Upper lobe of left lung (tissue), 6 donors: ENCODE measurements at regions not wholly inside any gene's neighbourhood (a gene's known extent, or its start where the extent isn't known, plus 50 kb on each side); places are given as distances from the start of the nearest gene placed in this dataset.

Experiments used
- ATAC-seq, 2 donors: fragments of 200-7000 bp; cut with Tn5 transposase; one replicate each; pipeline ENCODE4 v1.9.1; 2022; ENCODE audit warnings: mild to moderate bottlenecking in 2 of 2, moderate library complexity in 2 of 2; ENCODE audit not compliant: low FRiP score in 2 of 2
- DNase-seq, 2 donors: peaks; one replicate each; pipeline ENCODE4 v3.0.0-alpha.2; 2019 to 2020
- H3K27ac ChIP-seq, 4 donors: fragments of 200-600 bp; sonication (generic); one replicate each; pipeline ENCODE4 v1.5.1; 2016 to 2019
- H3K27me3 ChIP-seq, 4 donors: fragments of 200-600 bp; sonication (generic); one replicate each; pipeline ENCODE4 v1.5.1; 2017 to 2019
- H3K36me3 ChIP-seq, 4 donors: fragments of 200-600 bp; sonication (generic); one replicate each; pipeline ENCODE4 v1.5.1; 2016 to 2019
- H3K4me1 ChIP-seq, 4 donors: fragments of 200-600 bp; sonication (generic); one replicate each; pipeline ENCODE4 v1.5.1; 2018 to 2019
- H3K4me3 ChIP-seq, 4 donors: fragments of 200-600 bp; sonication (generic); one replicate each; pipeline ENCODE4 v1.5.1; 2017 to 2019; ENCODE audit warnings: mild to moderate bottlenecking in 2 of 4, moderate library complexity in 1 of 4
- H3K9me3 ChIP-seq, 4 donors: fragments of 200-600 bp; sonication (generic); one replicate each; pipeline ENCODE4 v1.5.1; 2018 to 2019
- EP300 ChIP-seq, 4 donors: sonication (generic); formaldehyde crosslinking; IDR thresholded peaks; one replicate each; pipeline ENCODE4 v1.5.1; 2017; ENCODE audit warnings: antibody characterized with exemption in 4 of 4, control low read depth in 2 of 4
- POLR2A ChIP-seq, 4 donors: fragments of 450-650 bp; IDR thresholded peaks; one replicate each; pipeline ENCODE4 v1.5.1; 2016 to 2017; ENCODE audit warnings: antibody characterized with exemption in 4 of 4, mild to moderate bottlenecking in 2 of 4
- POLR2AphosphoS5 ChIP-seq, 2 donors: sonication (generic); formaldehyde crosslinking; IDR thresholded peaks; one replicate each; pipeline ENCODE4 v1.5.1; 2017; ENCODE audit warnings: antibody characterized with exemption in 2 of 2
- WGBS, 2 donors: methylation state at CpG; one replicate each; pipeline ENCODE4 v1.1.5; 2017 to 2018; 5-methylcytosine and 5-hydroxymethylcytosine counted together
- TF ChIP-seq, protein P1 (sequence below), 6 experiments: fragments of 450-650 bp in 4 of 6; fragments of 200-600 bp in 2 of 6; sonication (generic) in 2 of 6; IDR thresholded peaks; one replicate each; pipeline ENCODE4 v1.5.1; 2016 to 2019; ENCODE audit warnings: antibody characterized with exemption in 6 of 6
- donor health status: DM: no; HTN: no; CAD: no; lungs with moderate emphysema.
- donor health status: DM: no; HTN: yes; CAD: no; lungs with severe emphysema.

GRCh38 chr3:132174500-132174899 lies 139.7 kb upstream of the CPNE4 start:
- WGBS, 2 donors, result 61 to 75% methylated on average over 1 of the region's 1 CpG
- Histone ChIP-seq H3K27me3 (no peaks in the 10 kb centered on the region), H3K4me3 (no peak overlapping the region), H3K9me3 (no peaks in the 10 kb centered on the region), H3K36me3 (no peaks in the 10 kb centered on the region), H3K4me1 (no peaks in the 10 kb centered on the region), H3K27ac (no peak overlapping the region)
- ATAC-seq (peak in 1 of 2 donors; percentile 28), DNase-seq (no peak)
- TF ChIP-seq EP300 (IDR thresholded peaks at IDR 0.05) (no peak), POLR2A (IDR thresholded peaks at IDR 0.05) (no peak), POLR2AphosphoS5 (IDR thresholded peaks at IDR 0.05) (no peak)
- TF ChIP-seq, protein P1, sequence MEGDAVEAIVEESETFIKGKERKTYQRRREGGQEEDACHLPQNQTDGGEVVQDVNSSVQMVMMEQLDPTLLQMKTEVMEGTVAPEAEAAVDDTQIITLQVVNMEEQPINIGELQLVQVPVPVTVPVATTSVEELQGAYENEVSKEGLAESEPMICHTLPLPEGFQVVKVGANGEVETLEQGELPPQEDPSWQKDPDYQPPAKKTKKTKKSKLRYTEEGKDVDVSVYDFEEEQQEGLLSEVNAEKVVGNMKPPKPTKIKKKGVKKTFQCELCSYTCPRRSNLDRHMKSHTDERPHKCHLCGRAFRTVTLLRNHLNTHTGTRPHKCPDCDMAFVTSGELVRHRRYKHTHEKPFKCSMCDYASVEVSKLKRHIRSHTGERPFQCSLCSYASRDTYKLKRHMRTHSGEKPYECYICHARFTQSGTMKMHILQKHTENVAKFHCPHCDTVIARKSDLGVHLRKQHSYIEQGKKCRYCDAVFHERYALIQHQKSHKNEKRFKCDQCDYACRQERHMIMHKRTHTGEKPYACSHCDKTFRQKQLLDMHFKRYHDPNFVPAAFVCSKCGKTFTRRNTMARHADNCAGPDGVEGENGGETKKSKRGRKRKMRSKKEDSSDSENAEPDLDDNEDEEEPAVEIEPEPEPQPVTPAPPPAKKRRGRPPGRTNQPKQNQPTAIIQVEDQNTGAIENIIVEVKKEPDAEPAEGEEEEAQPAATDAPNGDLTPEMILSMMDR (IDR thresholded peaks at IDR 0.05), result no peak

DNA sequence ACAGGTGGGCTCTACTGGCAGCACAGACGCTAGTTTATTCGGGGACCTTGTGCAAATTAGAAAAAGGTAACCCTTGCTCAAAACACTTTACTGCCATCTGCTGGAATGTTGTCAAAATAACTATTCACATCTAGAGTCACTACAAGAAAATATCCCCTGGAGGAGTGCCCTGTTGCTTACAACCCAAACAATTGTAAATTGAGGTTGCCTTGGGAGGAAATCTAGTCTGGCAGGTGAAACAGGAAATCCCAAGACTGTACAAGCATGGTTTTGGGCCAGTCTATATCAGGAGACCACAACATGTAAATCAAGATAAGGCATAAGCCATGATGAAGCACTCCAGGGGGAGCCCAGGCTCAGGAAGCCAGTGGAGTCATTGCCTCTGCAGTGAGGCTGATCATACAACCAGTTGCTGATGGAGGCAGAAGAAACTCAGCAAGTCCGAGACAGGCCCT lies 136.8 kb upstream of the ACP3 start:
- WGBS, 2 donors, result 14 to 23% methylated on average over 3 of the region's 3 CpGs
- Histone ChIP-seq H3K27me3 (no peaks in the 10 kb centered on the region), H3K36me3 (no peaks in the 10 kb centered on the region), H3K27ac (no peak overlapping the region), H3K9me3 (no peaks in the 10 kb centered on the region), H3K4me3 (no peak overlapping the region), H3K4me1 (no peaks in the 10 kb centered on the region)
- ATAC-seq (peak; percentile 25 to 56), DNase-seq (no peak)
- TF ChIP-seq, protein P1 (IDR thresholded peaks at IDR 0.05), result peak in 5 of 6 experiments; percentile 20 to 43 (median 36)
- TF ChIP-seq POLR2AphosphoS5 (IDR thresholded peaks at IDR 0.05), result no peak
- TF ChIP-seq EP300 (IDR thresholded peaks at IDR 0.05), result no peak
- TF ChIP-seq POLR2A (IDR thresholded peaks at IDR 0.05), result no peak

DNA sequence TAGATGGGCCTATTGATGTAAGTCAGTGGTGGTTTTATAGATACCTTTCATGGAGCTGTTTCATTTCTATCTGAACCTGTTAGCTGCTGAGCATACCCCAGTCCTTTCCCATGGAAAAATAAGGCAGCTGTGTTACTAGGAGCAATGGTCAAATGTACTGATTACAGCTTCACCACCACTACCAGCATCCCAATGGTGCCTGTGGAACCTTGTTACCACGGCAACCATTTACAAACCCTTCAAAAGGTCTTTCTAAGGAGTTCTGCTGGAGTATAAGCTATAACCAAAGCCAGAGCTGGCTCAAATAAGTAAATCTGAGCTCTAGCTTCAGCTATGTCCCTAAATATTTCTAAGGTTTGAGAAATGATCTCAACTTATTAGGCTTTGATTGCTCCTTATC lies 133.4 kb upstream of the ACP3 start:
- TF ChIP-seq POLR2A (IDR thresholded peaks at IDR 0.05) (no peak), EP300 (IDR thresholded peaks at IDR 0.05) (no peak), POLR2AphosphoS5 (IDR thresholded peaks at IDR 0.05) (no peak)
- TF ChIP-seq, protein P1 (IDR thresholded peaks at IDR 0.05), result no peak
- DNase-seq (no peak), ATAC-seq (no peak)
- no peaks in the 10 kb centered on the region for H3K27me3 ChIP-seq
- 65 to 79% methylated on average over 1 of the region's 1 CpG for WGBS, 2 donors
- no peaks in the 10 kb centered on the region for H3K4me1 ChIP-seq
- H3K27ac ChIP-seq, result no peak overlapping the region
- no peaks in the 10 kb centered on the region for H3K36me3 ChIP-seq
- no peak overlapping the region for H3K4me3 ChIP-seq
- H3K9me3 ChIP-seq, result no peaks in the 10 kb centered on the region

DNA sequence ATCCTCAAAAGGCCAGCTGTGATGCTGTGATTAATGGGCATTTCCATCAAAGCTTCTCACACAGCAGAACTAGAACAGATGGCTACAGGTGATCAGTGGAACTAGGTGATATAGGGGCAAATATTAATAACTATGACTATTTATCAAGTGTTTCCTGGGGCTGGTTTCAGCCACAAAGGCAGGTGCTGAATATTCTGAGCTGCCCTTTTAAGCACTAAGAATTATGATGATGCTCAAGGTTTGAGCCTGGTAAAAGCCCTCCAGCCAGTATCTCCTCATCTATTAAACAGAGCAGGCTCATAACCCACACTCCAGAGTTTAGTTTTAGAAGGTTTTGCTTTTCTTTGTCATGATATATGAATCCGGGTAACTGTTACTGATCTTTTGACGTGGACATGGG lies 129.5 kb upstream of the ACP3 start:
- TF ChIP-seq EP300 (IDR thresholded peaks at IDR 0.05), result no peak
- TF ChIP-seq POLR2AphosphoS5 (IDR thresholded peaks at IDR 0.05), result no peak
- TF ChIP-seq, protein P1 (IDR thresholded peaks at IDR 0.05), result no peak
- no peak for TF ChIP-seq POLR2A (IDR thresholded peaks at IDR 0.05)
- Histone ChIP-seq H3K4me3 (no peak overlapping the region), H3K36me3 (no peaks in the 10 kb centered on the region), H3K9me3 (no peaks in the 10 kb centered on the region), H3K27ac (no peak overlapping the region), H3K4me1 (no peaks in the 10 kb centered on the region), H3K27me3 (no peaks in the 10 kb centered on the region)
- DNase-seq, result no peak
- 76 to 84% methylated on average over 2 of the region's 2 CpGs for WGBS, 2 donors
- no peak for ATAC-seq

- no peaks in the 10 kb centered on the region for H3K4me1 ChIP-seq
- no peak overlapping the region for H3K4me3 ChIP-seq
- TF ChIP-seq EP300 (IDR thresholded peaks at IDR 0.05), result no peak
- no peak for TF ChIP-seq POLR2A (IDR thresholded peaks at IDR 0.05)
- TF ChIP-seq, protein P1 (IDR thresholded peaks at IDR 0.05), result no peak
- no peak for TF ChIP-seq POLR2AphosphoS5 (IDR thresholded peaks at IDR 0.05)
- 30 to 35% methylated on average over 3 of the region's 3 CpGs for WGBS, 2 donors
- DNase-seq (no peak), ATAC-seq (no peak)
- H3K27ac ChIP-seq, result no peak overlapping the region
- H3K36me3 ChIP-seq, result no peaks in the 10 kb centered on the region
- H3K27me3 ChIP-seq, result no peaks in the 10 kb centered on the region
- H3K9me3 ChIP-seq, result no peaks in the 10 kb centered on the region
These were observed 127.6 kb upstream of the ACP3 start for GRCh38 chr3:132189601-132190000.
